Fibroblast of skin of scalp (primary cell): ENCODE measurements at regions not wholly inside any gene's neighbourhood (a gene's known extent, or its start where the extent isn't known, plus 50 kb on each side); places are given as distances from the start of the nearest gene placed in this dataset.
"Not testable (repeated sequence)": the region's sequence is repeated elsewhere in the genome, so short reads cannot be mapped to it uniquely, and the experiment has no call there.

Experiments used
- DNase-seq: peaks from one replicate; pipeline ENCODE4 v3.0.0-alpha.2; 2013

DNA sequence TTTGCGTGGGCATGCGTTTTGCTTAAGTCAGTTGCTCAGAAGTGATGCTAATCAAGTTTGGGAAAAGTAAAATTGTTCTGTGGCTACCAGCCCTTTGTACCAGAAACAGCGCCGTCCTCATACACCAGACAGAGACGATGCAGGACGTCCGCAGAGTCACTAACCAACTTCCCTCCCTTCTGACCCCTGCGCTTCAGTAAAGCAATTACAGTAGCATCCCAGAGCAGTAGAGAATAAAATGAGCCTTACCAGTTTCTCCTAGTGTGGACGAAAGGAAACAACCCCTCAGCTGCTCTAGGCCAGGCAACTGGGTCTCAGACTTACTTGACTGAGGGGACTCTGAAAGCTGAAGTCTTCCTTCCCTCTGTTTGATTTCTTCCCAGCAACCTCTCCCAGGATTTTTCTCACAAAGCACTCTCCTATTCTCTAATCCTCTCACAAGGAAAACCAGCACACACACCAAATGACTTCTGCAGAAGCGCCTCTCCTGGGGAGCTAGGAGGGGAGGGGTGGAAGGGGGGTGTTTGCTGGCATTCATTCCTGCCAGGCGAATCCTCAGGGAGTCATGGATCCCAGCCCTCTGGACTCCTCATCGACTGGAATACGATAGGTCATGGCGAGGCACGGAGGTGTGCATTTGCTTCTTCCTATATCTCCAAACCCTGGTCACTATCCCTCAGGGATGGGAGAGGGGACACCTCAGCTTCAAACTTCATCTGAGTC, 56.0 kb upstream of the MID1 start:
- no peak for DNase-seq

DNA sequence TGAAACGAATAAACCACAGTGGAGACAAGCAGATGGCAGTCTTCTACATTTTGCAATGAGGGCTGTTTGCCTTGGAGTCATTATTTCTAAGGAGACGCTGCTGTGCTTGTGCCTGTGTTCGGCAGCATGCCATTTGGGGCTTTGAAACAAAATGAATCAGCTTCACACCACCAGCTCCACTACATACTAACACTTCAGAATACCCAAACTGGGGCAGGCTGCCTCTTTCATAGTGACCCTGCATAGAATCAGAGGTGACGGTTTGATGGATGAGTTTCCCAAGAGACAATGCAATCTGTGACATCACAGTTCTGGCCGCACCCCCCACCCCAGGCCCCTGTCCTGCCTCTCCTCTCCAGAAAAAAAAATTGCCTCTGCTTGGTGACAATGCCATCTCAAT, 57.1 kb upstream of the MID1 start:
- DNase-seq = peak; percentile 20

DNA sequence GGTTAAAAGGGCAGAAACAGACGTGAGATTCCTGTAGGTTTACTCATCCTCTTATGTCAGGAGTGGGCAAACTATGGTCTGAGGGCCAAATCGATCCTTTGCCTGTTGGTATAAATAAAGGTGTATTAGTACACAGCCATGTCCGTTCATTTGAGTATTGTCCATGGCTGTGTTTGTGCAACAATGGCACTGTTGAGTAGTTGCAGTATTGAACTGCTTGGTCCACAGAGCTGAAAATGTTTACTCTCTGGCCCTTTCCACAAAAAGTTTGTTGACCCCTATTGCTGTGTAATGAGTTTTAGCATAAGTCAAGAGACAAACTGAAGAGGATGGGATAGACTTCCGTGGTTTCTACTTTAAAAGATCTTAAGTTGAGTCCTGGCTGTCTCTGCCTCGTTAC, 59.0 kb upstream of the MID1 start:
- no peak for DNase-seq

DNA sequence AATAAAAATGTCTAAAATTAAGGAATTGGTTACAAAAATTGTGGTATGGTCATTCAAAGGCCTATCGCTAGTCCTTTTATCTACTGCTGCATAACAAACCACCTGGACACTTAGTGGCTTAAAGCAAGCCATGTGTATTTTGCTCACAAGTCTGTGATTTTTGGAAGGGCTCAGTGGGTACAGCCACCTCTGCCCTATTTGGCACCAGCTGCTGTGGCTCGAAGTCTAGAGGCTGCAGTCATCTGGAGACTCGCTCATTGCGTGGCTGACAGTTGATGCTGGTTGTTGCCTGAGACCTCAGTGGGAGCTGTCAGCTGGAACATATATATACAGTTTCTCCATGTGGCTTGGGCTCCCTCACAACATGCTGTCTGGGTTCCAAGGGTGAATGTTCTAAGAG, 60.8 kb upstream of the MID1 start:
- no peak for DNase-seq

DNA sequence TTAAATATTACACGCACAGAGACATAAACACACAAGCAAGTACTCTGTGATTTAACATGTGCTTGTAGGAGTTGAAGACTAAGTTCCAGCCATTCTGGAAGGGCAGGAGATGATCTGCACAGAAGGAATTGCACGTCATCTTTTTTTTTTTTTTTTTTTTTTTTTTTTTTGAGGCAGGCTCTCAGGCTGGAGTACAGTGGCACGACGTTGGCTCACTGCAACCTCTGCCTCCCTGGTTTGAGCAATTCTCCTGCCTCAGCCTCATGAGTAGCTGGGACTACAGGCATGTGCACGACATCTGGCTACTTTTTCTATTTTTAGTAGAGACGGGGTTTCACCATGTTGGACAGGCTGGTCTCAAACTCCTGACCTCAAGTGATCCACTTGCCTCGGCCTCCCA, 63.2 kb upstream of the MID1 start:
- not testable (repeated sequence) for DNase-seq

DNA sequence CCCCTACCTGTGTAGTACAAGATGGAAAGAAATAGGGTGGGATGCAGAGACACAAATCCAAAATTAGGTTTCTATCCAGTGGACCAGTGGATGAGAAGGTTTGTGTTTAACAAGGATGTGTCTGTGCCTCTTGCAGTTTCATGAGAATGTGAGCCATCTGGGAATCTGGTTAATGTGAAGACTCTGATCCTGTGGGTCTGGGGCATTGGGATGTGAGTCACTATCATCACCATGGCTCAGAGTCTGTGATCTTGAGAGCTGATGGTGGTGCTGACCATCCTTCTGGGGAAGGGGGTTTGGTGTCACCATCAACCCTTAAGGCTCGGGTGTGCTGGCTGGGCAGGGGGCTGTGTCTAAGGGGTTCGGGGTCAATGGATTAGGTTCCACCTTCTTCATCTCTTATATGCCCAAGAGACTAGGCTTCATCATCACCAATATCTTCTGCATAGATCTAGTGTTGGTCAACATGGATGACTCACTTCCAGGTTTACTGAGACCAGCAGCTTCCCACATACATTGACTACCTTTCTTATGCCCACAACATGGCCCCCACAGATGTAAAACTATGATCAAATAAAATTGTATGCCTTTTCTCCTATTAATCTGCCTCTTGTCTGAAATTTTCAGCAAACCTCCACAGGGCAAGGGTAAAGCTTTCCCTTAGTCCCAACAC, 65.7 kb upstream of the MID1 start:
- peak; percentile 33 for DNase-seq

DNA sequence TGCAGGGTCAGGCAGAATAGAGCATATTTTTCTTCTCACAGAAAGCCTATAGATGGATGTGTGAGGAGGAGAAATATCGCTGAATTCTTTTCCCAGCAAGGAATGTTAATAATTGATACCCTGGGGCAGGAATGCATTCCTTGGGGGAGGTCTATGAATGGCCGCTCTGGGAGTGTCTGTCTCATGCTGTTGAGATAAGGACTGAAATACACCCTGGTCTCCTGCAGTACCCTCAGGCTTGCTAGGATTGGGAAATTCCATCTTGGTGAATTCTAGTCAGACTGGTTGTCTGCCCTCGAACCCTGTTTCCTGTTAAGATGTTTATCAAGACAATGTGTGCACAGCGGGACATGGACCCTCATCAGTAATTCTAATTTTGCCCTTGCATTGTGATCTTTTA, 71.4 kb upstream of the MID1 start:
- DNase-seq = peak; percentile 16

DNA sequence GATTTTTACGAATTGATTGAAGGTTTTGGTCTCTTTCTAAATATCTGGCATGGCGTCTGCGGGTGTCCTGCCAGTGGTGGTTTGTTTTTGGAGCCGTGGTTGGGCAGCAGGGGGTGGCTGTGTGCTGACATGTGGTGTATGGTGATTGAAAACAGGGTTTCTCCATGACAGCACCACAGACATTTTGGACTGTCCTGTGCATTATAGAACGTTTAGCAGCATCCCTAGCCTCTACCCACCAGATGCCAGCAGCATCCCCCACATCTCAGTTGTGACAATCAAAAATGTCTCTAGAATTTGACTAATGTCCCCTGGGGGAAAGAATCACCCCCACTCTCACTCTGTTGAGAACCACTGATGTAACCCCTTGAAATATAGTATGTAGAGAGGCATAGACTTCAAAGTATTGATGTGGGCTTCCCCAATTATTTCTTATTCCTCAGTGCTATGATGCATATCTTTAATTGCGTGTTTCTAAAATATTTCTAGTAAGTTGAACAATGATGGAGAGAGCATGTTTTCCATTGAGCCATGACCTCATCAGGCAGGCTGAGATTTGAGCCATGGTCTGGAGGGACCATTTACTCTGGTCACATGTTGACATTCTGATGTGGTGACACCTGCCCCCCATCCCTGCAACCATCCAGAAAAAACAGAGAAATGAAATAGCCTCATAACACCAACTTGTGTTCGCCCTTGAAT, 77.4 kb upstream of the MID1 start:
- DNase-seq = peak; percentile 84

DNA sequence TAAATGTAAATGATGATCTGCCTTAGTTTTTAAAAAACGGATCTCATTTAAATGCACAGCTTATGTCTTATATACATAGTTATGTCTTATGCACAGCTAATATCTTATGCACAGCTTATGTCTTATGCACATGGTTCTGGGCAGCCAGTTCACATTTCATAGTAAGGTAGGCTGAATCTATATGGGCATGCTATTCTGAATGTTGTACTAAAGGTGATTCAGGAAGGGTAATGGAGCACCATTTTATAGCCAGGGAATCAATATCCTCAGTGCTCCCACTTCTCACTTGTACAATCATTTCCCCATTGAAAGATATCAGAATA, 77.9 kb upstream of the MID1 start:
- DNase-seq = no peak

DNA sequence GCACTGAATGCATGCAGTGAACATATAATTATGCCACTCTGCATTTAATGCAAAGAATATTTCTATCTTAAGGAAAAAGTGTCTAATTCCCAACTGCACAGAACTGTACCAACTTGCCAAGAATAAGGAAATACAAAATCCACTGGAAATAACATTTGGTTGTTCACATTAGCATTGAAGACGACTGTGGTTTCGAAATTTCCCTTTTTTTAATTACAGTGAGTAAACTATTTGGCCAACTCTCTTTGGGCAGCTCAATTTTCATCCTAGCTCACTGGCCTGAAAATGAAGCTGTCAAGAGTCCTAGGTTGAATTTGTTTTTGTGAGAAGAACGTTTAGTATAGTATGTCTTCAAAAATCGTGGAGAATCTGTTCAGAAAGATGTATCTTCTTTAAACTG, 81.6 kb upstream of the MID1 start:
- no peak for DNase-seq

DNA sequence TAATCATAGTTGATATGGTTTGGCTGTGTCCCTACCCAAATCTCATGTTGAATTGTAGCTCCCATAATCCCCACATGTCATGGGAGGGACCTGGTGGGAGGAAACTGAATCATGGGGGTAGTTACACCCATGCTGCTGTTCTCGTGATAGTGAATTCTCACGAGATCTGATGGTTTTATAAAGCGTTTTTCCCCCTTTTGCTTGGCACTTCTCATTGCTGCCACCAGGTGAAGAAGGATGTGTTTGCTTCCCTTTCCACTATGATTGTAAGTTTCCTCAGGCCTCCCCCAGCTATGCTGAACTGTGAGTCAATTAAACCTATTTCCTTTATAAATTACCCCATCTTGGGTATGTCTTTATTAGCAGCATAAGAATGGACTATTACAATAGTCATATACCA, 86.0 kb upstream of the MID1 start:
- DNase-seq = not testable (repeated sequence)

DNA sequence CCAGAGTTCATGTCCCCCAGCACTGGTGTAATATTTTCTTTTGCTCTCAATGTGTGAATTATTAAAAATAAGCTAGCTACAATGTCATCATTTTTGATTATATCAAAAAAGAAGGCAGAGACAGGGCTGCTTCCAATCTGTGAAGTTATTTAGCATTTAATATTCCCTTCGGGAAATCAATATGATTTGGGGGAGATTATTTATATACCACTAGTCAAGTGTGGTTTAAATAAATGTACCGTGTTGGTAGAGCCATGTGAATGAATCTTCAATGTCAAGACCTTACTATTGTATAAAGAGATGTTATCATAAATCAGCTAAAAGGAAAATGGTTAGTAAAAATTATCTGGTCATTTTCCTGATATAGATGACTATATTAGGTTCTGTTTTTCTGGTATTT, 87.4 kb upstream of the MID1 start:
- no peak for DNase-seq

DNA sequence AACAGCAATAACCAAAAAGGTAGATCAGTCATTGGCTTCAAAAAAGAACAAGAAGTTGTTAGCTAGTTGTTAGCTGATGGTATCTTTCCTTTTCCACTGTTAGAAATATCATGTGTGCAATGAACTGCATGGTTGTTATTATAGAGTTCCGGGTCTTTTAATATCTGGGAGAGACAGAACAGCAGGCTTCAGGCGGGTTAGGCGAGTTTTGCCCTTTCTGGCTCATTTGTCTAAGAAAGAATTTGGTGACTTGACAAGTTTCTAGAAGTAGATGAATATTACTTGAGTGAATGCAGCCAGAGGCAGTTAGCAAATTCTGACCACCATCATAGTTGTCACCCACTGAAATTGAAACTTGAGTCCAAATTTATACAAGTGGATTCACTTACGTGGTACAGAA, 88.9 kb upstream of the MID1 start:
- DNase-seq = peak; percentile 23

DNA sequence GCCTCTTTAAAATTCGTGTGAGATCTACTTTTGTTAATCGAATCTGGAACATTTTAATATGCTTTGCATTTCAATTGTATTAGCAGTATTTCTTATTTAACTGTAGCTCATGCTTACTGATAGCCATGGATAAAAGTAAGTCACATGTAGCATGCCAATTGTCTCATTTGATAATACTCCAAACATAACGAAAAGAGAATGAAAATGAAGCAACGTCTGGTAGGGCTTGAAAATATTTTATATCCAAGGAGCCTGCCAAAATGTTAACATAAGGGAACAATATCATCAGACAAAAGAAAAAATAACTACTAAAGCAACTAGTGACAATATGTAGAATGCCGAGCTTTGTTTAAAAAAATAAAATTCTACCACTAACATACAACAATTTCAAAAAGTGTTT, 94.1 kb upstream of the MID1 start:
- DNase-seq = no peak

DNA sequence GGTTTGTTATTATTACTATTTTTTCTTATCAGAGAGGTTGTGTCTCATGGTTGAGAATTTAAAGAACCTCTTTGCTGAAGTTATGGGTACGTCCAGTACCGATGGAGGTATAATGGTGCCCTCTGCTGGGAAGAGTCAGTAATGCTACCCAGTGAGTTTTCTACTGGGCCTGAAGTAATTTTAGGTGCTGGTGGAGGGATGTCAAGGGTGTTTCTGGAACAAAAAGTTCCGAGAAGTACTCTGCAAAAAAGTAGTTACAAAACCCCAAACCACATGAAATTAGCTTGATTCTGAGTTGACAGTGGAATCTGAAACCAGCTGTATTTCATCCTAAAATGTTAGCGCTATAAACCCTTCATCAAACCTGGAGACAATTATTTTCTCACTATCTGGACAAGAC, 102.5 kb upstream of the MID1 start:
- peak; percentile 55 for DNase-seq

DNA sequence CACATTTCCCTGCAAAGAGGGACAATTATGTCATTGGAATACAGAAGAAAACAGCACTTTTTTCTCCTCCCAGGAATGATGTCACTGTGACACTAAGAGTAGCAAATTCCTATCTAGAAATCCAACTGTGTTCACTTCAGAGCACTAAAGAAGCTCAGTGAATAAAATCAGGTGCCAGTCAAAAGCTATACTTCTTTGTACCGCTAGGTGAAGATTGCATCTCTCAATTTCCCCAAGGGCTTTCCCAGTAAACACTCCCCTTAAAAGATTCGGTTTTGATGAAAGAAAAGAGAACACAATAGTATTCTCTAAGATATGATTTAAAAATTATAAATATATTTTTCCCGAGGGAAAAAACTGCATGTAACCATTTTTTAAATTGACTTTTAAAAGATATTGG, 104.7 kb upstream of the MID1 start:
- no peak for DNase-seq

DNA sequence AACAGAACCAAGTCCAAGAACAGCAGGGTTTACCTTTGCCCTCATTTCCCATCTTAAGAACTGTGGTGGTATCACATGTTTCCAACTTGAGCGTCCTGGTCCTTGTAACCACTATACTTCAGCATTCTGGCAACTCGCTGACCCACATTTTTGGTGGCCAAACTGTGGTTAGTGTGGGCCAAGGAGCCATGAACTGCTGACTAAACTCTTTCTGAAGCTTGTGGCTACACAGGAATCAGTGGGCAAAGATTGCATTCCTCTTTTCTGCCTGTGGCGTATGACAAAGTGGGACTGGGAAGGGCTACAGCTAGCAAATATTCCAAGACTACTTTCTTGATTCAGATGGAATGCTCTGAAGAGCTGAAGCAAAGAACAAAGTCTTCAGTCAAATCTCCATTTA, 106.3 kb upstream of the MID1 start:
- DNase-seq = peak; percentile 83

DNA sequence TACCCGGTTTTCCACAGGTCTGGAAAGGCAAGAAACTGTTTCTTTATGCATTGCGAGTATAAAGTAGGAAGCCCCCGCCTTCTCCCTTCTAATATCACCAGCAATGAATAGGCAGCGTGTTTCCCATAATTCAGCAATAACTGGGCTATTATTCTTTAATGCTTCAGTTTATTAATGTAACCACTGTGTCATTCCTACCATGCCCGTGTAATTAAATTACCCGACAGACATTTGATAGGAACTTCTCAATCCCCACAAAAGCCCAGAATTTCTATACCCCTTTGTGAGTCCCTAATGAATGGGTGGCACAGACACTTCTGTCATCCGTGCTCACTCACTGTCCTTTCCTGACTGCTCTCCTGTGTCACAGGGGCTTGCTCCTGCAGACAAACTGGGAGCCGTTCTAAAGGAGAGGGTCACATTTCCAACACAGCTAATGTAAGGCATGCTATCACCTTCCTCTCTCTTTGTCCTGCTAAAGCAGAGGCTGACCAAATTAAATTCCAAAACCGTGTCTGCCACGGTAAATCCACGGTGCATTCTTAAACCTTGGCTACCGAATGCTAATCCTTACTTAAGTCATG, 108.5 kb upstream of the MID1 start:
- no peak for DNase-seq

DNA sequence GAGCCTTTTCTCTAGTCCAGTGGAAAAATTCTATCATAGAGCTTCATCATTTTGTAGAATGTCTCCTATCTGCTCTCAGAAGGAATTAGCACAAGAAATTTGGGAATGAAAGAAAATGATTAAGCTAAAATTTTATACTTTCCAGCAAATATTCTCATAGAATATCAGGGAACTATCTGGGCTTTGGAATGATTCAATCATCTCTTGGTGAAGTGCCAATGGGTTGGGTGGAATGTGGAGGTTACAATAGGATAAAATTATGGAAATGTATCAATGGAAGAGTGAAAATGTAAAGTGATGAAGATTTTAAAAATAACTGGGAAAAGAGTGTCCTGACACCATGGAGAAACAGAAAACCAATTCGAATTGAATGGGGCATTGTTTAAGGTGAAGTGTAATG, 119.0 kb upstream of the MID1 start:
- DNase-seq = peak; percentile 60

DNA sequence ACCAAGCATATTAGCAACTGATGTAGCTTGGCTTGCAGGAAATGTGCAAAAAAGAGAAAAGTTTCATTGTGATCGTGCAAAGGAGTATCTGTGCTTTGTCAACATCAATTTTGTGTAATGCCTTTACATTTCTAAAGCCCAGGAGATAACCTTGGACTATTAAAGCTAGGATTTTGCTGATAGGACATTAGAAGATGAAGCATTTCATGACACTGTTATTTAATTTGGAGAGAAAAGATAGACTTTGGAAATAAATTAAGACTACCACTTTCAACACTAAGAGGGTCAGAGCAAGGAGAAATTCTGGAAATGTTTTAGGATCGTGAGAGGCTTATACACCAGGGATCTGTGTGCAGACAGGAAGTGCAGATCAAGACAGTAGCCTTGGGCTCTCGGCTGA, 120.6 kb upstream of the MID1 start:
- DNase-seq = peak; percentile 56

DNA sequence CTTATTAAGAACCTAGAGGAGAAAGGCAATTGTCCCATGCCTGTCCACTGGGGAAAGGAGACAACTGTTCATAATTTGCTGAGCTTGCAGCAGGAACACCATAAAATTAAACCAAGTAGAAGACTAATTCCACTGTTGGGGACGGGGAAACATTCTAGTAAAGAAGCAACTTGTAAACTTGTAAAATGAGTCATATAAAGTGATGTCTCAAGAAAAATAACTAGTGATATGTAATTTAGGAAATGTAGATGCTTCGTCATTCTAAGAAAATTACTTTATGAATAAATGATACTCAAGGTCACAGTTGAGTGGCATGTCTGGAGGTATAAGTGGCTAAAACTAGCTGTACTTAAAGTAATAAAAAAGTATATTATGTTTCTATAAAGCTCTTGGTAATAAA, 121.2 kb upstream of the MID1 start:
- DNase-seq = no peak

DNA sequence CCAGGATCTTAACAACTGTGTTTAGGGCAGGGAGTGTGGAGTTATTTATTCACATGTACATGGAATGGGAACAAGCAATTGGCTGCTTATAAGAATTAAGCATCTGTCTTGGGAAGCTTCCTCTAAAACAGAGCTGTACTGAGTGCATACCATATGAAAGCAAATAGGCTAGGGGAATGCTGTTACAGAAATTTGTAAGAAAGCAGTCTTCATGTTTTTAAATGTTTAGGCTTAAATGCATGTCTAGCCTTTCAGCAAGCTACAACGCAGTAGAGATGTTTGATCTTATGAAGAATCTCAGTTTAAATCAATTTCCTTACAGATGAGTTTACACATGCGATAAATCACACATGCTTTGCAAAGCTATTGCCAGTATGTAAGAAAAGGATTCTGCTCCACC, 123.1 kb upstream of the MID1 start:
- no peak for DNase-seq

DNA sequence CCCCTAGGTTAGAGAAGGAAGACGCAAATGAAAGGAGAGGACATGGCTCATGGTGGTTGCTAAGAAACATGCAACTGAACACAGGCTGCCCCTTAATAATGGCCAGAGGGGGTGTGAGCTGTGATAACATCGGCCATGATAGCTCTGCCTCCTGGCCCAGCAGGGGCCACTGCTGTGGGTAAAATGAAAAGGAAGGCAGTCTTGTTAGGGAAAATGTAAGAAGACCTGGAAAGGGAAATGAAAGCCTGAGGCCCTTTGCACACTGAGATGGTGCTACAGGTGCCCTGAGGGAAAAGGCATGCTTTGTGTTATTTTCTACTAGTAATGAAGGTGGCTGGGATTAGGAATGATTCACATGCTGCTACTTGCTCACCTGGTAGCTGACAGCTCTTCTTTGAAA, 123.6 kb upstream of the MID1 start:
- no peak for DNase-seq

DNA sequence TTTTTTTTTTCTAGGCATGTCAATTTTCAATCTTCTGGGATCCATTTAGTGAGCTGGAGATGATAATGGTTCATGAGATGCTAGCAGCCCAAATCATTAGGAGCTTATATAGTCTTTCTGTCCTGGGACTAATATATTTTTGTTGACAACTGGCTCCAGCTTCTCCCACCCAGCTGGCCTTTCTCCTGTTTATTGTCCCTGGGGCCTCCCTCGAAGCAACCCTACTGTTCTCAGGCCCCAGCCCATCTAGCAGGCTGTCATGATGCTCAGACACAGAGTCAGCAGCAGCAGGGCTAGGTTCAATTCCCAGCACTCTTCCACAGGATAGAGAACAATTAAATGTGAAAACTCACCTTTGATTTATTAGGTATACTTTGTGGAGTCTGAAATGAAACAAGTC, 127.6 kb upstream of the MID1 start:
- no peak for DNase-seq
